GM21786 (cell line): ENCODE measurements at regions not wholly inside any gene's neighbourhood (a gene's known extent, or its start where the extent isn't known, plus 50 kb on each side); places are given as distances from the start of the nearest gene placed in this dataset.
"Not testable (repeated sequence)": the region's sequence is repeated elsewhere in the genome, so short reads cannot be mapped to it uniquely, and the experiment has no call there.

Experiments
- ATAC-seq: cut with Tn5 transposase; IDR thresholded peaks from one replicate; pipeline ENCODE4 v1.9.1; 2021; ENCODE audit not compliant: unreplicated experiment

DNA sequence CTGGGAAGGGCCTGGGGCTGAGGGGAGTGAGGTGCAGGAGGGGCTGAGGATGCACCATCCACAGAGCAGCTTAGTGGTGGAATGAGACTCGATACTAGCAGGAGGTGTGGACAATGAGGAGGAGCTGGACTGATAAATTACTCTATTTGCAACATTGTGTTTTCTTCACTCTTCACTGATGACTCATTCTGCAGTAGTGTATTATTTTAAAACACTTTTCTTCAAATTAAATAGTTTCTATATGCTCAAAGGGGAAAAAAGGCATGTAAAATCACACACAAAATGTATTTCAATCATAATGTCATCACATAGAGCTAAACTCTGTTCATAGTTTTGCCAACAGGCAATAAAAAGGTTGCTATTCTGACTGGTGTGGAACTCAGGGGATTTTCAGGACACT lies 467.0 kb upstream of the CTSO start:
- no peak for ATAC-seq

DNA sequence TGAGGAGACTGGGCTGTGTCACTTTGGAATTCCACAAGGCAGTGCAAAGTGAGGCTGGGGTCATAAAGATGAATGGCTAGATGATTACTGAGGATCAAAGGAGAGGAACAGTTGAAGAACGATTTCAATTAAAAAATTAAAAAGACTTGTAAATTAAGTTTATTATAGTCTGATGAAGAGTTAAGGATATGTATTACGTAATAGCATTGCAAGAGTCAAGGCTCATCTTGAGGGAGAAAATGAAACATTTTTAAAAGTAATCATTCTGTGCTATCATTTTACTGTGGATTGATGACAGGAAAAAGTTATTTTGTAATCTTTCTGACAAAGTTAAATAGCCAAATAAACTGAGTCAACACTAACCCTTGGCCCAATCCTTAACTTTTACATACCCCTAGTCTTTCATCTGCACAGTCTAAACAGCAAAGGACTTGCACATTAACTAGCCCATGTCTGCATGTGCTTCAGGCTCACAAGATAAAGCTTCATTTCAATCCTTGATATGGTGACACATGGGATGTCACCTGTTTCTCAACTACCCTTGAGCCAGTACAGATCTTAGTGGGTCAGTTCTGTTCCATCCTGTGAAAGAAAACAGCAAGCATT lies 465.5 kb upstream of the CTSO start:
- no peak for ATAC-seq

DNA sequence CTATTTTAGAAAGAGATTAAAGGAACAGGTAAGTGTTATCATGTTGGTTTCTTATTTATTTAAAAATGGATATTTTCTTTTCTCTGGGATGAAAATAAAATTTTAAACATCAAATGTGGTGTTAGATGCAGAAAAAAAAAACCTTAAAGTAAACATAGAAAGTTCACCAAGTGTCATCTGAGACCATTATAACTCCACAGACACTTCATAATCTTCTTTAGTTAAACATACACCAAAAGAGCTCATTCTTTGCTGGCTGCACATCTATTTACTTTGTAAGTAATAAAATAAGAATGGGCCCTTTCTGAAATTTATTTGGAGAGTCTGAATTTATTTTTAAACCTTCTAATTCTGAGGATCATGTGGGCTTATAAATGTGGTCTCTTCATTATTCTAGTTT lies 460.7 kb upstream of the CTSO start:
- no peak for ATAC-seq

DNA sequence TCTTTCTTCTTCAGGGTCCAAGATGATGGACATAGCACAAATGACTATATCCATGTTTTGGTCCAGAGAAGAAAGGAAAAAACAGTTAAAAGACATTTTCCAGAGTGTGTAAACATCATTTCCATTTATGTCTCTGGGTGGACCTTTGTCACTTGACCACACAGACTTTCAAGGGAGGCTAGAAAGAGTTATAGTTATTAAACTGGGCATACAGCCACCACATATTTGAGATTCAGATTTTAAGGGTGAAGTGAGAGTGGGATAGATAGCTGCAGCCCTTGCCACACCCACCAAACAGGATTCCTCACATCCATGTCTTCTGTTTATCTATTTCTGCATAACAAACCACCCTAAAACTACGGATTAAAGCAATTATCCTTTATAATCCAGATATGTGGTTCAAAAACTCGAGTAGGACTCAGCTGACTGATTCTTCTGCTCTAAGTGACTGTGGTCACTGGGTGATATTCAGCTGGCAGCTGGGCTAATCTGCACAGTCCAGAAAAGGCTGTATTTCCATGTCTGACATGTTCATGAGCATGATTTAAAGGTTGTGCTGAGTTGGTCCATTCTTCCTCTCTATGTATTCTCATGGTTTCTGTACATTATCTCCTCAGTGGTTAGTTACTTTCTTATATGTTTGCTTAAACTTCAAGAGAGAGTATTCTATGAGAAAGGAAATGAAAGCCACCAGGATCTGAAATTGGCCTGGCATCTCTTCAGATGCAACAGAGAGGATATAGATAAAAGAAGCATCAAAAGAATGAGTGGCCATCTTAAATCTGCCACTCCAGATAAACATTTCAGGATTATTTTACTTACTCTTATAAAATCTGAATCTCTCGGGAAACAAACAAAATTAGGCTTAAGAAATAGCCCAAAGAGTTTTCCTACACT lies 459.8 kb upstream of the CTSO start:
- no peak for ATAC-seq

GRCh38 chr4:156411531-156411930 lies 457.9 kb upstream of the CTSO start:
- no peak for ATAC-seq

DNA sequence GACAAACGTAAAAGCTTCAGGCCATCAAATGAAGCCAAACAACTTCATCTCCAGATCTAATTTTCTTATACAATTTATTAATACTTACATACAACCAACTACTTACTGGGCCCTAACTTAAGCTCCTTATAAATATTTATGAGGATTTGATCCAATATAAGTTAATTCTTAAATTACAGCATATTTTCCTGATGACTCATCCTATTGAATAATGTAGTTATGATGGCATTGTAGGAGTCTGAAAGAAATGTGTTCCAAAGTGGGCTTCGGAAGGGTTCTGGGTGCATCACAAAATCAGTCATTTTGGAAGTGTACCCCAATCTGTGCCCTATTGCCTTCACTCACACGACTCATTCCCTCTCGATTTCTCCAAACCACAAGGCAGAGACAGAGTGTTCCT lies 455.1 kb upstream of the CTSO start:
- ATAC-seq = no peak

- no peak for ATAC-seq
Measured at GRCh38 chr4:156401371-156401770, 447.7 kb upstream of the CTSO start.

GRCh38 chr4:156396534-156396933 lies 442.9 kb upstream of the CTSO start:
- no peak for ATAC-seq

DNA sequence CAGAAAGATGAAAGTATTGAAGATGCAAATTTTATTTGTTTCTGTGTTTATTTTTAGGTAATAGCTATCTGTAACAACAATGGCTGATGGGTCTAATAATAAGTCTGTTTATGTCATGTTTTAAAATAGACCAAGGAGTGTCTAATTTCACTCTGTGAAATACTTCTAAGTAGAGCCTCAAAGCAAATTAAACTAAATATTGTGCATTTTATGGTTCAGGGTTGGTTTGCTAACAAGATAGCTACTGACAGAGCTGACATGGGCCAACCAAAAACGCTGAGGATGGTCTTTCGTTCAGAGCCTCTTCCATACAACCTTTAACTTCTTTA lies 437.6 kb upstream of the CTSO start:
- ATAC-seq = no peak

DNA sequence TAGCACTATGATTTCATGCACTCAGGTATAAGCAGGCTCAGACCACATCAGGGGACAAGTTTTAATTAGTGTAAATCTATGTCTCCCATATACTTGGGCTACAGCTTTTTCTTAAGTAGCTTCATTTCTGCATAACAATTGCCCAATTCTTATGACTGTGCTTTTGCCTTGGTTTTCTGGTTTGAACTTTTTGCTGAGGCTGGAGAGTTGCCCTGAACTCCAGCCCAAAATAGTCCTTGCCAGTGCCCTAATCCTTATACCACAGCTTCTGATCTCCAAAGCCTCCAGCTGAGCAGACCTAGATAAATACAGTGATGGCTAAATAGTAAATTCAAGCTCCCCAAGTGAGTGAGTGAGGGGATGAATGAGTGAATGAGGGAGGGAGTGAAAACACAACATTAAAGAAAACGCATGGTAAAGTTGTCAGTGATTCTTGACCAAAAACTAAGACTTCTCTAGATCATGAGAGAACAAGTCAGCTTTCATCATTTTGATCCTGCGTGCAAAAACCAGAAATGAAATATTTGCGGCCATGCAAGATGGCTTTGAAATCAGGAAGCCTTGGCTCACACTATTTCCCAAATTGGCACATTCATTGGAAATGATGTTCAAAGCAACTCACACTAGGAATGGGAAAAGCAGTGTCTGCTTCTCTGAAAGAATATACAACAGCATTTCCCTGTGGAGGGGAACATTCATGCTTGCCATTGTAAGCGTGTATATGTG lies 437.1 kb upstream of the CTSO start:
- no peak for ATAC-seq

DNA sequence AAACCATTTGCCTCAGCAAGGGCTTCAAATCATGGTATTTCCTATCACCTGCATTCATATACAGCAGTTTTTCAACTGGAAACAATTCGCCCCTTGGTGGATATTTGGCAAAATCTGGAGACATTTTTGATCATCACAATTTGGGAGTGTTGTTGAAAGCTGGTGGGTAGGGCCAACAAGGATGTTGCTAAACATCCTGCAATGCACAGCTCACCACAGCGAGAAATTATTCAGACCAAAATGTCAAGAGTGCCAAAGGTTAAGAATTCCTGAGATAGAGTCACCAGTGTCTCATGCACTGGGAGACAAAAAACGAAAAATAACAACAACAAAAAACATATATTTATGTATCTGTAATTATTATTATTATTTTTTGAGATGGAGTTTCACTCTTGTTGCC lies 435.2 kb upstream of the CTSO start:
- no peak for ATAC-seq

GRCh38 chr4:156378033-156378665 lies 424.5 kb upstream of the CTSO start:
- ATAC-seq = peak; percentile 96

DNA sequence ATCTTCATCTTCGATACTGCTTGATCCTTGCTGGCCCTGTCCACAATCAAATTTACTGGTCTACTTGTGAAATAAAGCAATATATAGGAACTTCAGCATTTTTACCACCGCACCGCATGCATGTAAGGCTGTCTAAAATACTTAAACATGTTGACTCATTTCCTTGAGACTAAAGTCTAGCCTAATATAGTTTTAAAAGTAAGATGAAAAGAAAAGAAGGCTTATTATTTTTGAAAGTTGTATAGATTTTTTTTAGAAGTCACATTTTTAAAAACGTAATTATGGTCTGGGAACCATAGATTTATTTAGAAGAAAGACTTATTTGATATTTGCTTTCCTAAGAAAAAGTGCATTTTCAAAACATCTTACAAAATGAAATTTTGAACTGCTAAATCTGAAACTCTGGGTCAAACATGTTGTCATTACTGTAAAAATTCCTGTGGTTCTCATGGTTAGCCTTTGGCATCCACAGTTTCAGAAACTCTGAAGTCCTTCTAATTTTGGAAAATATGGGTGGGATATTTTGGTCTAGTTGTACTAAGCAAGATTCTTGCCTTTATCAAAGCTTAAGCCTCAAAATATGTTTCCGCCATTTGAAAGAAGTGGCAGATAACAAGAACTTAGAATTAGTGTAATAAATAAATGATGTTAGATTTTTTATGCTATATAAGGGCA lies 423.5 kb upstream of the CTSO start:
- no peak for ATAC-seq

DNA sequence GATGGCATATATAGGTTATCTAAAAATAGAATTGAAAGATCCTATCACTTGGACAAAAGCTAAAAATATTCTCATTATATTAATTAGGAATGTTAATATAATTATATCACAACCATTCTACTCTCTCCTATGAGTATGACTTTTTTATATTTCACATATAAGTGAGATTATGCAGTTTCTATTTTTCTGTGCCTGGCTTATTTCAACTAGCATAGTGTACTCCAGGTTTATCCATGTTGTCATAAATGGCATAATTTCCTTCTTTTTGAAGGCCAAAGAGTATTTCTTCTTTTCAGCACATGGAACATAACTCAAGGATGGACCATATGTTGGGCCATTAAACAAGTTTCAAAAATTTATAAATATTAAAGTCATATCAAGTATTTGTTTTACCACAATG lies 421.2 kb upstream of the CTSO start:
- no peak for ATAC-seq

DNA sequence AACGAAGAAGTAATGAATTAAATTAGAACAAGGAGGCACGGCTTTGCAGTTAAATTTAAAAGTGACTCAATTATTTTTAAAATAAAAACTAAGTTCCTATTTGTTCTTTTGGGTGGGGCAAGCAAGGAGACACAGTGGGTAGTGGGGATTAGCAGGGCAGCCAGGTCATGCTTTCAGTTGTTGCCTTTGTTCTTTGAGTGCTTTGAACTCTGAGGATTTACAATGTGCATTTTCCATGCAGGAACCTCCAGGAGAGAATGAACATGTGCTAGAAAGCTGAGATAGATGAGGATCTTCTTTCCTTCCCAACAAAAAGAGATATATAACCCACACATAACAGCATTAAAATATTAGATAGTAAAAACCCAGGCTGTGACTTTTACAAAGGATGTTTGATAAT lies 420.4 kb upstream of the CTSO start:
- no peak for ATAC-seq

DNA sequence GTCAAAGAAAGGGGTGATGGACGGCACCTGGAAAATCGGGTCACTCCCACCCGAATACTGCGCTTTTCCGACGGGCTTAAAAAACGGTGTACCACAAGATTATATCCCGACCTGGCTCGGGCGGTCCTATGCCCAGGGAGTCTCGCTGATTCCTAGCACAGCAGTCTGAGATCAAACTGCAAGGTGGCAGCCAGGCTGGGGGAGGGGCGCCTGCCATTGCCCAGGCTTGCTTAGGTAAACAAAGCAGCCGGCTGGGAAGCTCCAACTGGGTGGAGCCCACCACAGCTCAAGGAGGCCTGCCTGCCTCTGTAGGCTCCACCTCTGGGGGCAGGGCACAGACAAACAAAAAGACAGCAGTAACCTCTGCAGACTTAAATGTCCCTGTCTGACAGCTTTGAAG lies 413.8 kb upstream of the CTSO start:
- not testable (repeated sequence) for ATAC-seq

DNA sequence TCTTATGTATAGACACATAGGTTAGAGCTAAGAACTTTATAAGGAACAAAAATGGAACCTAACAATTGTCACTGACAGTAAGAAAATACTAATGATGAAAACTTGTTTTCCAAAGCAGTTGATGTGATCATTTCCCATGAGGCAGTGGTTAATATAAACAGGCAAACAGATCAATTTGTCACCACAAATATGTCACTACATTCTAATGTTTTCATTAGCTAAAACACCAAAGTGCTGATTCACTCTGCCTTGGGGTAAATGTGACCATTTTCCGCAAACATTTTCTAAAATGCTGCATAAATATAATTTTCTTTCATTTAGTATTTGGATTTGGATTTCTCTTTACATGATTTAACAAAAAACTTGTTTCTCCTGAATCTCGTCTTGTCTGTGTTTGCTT lies 408.9 kb upstream of the CTSO start:
- no peak for ATAC-seq

- ATAC-seq = no peak
Measured at GRCh38 chr4:156347412-156348075, 393.9 kb upstream of the CTSO start.

GRCh38 chr4:156346959-156347385 lies 393.3 kb upstream of the CTSO start:
- no peak for ATAC-seq

GRCh38 chr4:156344397-156344796 lies 390.7 kb upstream of the CTSO start:
- no peak for ATAC-seq

- no peak for ATAC-seq
Measured at GRCh38 chr4:156336511-156336910, 382.8 kb upstream of the CTSO start.
